CD4-positive, alpha-beta memory T cell (primary cell): ENCODE measurements at regions not wholly inside any gene's neighbourhood (a gene's known extent, or its start where the extent isn't known, plus 50 kb on each side); places are given as distances from the start of the nearest gene placed in this dataset.
A peak's percentile ranks its signal among the peaks of the same experiment; 100 is the strongest.

Experiments used
- CTCF ChIA-PET: fragments of 350-600 bp; sonication (Branson Sonifier 250); formaldehyde crosslinking; loops from one replicate; lab custom pipeline; 2021; ENCODE audit warnings: inconsistent platforms; ENCODE audit not compliant: partially characterized antibody; lab: Charles Lee
- POLR2A ChIA-PET: fragments of 350-600 bp; sonication (Branson Sonifier 250); formaldehyde crosslinking; loops from one replicate; lab custom pipeline; 2021; ENCODE audit not compliant: partially characterized antibody; lab: Charles Lee
- DNase-seq, 5 donors: peaks; one replicate each; pipeline versions ENCODE4 v3.0.0 to v3.0.0-alpha.2; 2020 to 2022; ENCODE audit warnings: mixed read lengths in 1 of 5
- H3K27ac ChIP-seq: one replicate; pipeline ENCODE4 v1.7.0; 2013; ENCODE audit warnings: low read depth, low read length
- H3K27me3 ChIP-seq: 2 replicates; pipeline ENCODE4 v1.7.0; 2013; ENCODE audit warnings: mild to moderate bottlenecking, low read length, moderate library complexity; ENCODE audit not compliant: insufficient read depth
- H3K36me3 ChIP-seq: 2 replicates; pipeline ENCODE4 v1.7.0; 2013; ENCODE audit warnings: mild to moderate bottlenecking, low read length, moderate library complexity; ENCODE audit not compliant: insufficient read depth
- H3K4me1 ChIP-seq: 2 replicates; pipeline ENCODE4 v1.7.0; 2013; ENCODE audit warnings: mild to moderate bottlenecking, low read length, moderate library complexity; ENCODE audit not compliant: insufficient read depth
- H3K4me3 ChIP-seq, 2 donors: one replicate each; pipeline ENCODE4 v1.7.0; 2013; ENCODE audit warnings: low read length in 2 of 2, mild to moderate bottlenecking in 1 of 2
- H3K9me3 ChIP-seq, 2 donors: one replicate each; pipeline ENCODE4 v1.7.0; 2013; ENCODE audit warnings: low read length in 2 of 2, control low read depth in 1 of 2; ENCODE audit not compliant: control insufficient read depth in 1 of 2
- H3K27ac Mint-ChIP-seq, 7 donors: one replicate each; pipeline ENCODE4 v1.8.0; 2020 to 2021; ENCODE audit warnings: mixed read lengths in 7 of 7, mild to moderate bottlenecking in 6 of 7, inconsistent platforms in 3 of 7, moderate library complexity in 3 of 7
- H3K27me3 Mint-ChIP-seq, 2 donors: one replicate each; pipeline ENCODE4 v1.8.0; 2020 to 2021; ENCODE audit warnings: mixed read lengths in 2 of 2
- H3K36me3 Mint-ChIP-seq, 2 donors: one replicate each; pipeline ENCODE4 v1.8.0; 2020 to 2021; ENCODE audit warnings: mixed read lengths in 2 of 2, inconsistent platforms in 1 of 2, mild to moderate bottlenecking in 1 of 2
- H3K4me1 Mint-ChIP-seq, 4 donors: one replicate each; pipeline ENCODE4 v1.8.0; 2020 to 2021; ENCODE audit warnings: mixed read lengths in 4 of 4, mild to moderate bottlenecking in 1 of 4
- H3K4me3 Mint-ChIP-seq, 8 donors: one replicate each; pipeline ENCODE4 v1.8.0; 2020 to 2021; ENCODE audit warnings: mixed read lengths in 8 of 8, mild to moderate bottlenecking in 7 of 8, moderate library complexity in 6 of 8, inconsistent platforms in 3 of 8
- H3K9me3 Mint-ChIP-seq, 8 donors: one replicate each; pipeline ENCODE4 v1.8.0; 2020 to 2021; ENCODE audit warnings: mixed read lengths in 8 of 8, mild to moderate bottlenecking in 5 of 8, inconsistent platforms in 3 of 8, moderate library complexity in 1 of 8
- intact Hi-C: fragments of 100-400 bp; cut with micrococcal nuclease; formaldehyde crosslinking; loops from one replicate; pipeline ENCODE4 v1.15.1; 2023

- Histone ChIP-seq H3K4me1 (no peaks in the 10 kb centered on the region), H3K36me3 (no peaks in the 10 kb centered on the region), H3K9me3 (no peaks in the 10 kb centered on the region), H3K4me3 (no peak overlapping the region), H3K27me3 (no peaks in the 10 kb centered on the region), H3K27ac (no peak overlapping the region)
- Mint-ChIP-seq H3K4me3 (no peak overlapping the region), H3K27me3 (no peaks in the 10 kb centered on the region), H3K9me3 (no peaks in the 10 kb centered on the region), H3K4me1 (no peaks in the 10 kb centered on the region), H3K27ac (no peak overlapping the region), H3K36me3 (no peaks in the 10 kb centered on the region)
- intact Hi-C loops: no loop called here
- POLR2A ChIA-PET: no interaction called here
- no peak for DNase-seq
- CTCF ChIA-PET: no interaction called here
Measured at GRCh38 chr12:93176165-93176564, 201.6 kb upstream of the NUDT4 start.

GRCh38 chr12:93176610-93177126 lies 201.1 kb upstream of the NUDT4 start:
- H3K36me3 ChIP-seq: no peaks in the 10 kb centered on the region
- no peak overlapping the region for H3K4me3 ChIP-seq
- CTCF ChIA-PET: no interaction called here
- Mint-ChIP-seq H3K36me3 (no peaks in the 10 kb centered on the region), H3K4me3 (no peak overlapping the region), H3K9me3 (no peaks in the 10 kb centered on the region), H3K4me1 (no peaks in the 10 kb centered on the region), H3K27me3 (peaks cover 0 to 2% of the 10 kb centered on the region in 2 donors), H3K27ac (no peak overlapping the region)
- intact Hi-C loops: no loop called here
- DNase-seq: no peak
- no peak overlapping the region for H3K27ac ChIP-seq
- no peaks in the 10 kb centered on the region for H3K27me3 ChIP-seq
- POLR2A ChIA-PET: no interaction called here
- H3K4me1 ChIP-seq: no peaks in the 10 kb centered on the region
- H3K9me3 ChIP-seq: no peaks in the 10 kb centered on the region

GRCh38 chr12:93177208-93178153 lies 200.2 kb upstream of the NUDT4 start:
- H3K27me3 ChIP-seq: no peaks in the 10 kb centered on the region

GRCh38 chr12:93178154-93178878 lies 199.4 kb upstream of the NUDT4 start:
- Mint-ChIP-seq H3K9me3 (peaks cover 0 to under 1% (median 0%) of the 10 kb centered on the region in 8 donors), H3K4me3 (no peak overlapping the region), H3K27ac (no peak overlapping the region), H3K27me3 (peaks cover under 1 to 2% of the 10 kb centered on the region in 2 donors), H3K4me1 (no peaks in the 10 kb centered on the region), H3K36me3 (no peaks in the 10 kb centered on the region)
- Histone ChIP-seq H3K4me1 (no peaks in the 10 kb centered on the region), H3K36me3 (no peaks in the 10 kb centered on the region), H3K9me3 (no peaks in the 10 kb centered on the region), H3K27ac (no peak overlapping the region), H3K4me3 (no peak overlapping the region), H3K27me3 (no peaks in the 10 kb centered on the region)
- intact Hi-C loops: no loop called here
- POLR2A ChIA-PET: no interaction called here
- DNase-seq: no peak
- CTCF ChIA-PET: interaction anchor here (0.6 kb wide), 1 partner anchor 15 kb away, joined by 3 read pairs; no protein-coding TSS in a partner anchor

More at GRCh38 chr12:93177208-93178153, 200.2 kb upstream of the NUDT4 start:
- no peak overlapping the region for H3K4me3 Mint-ChIP-seq
- no peak overlapping the region for H3K4me3 ChIP-seq
- intact Hi-C loops: no loop called here
- H3K4me1 ChIP-seq: no peaks in the 10 kb centered on the region
- no peak overlapping the region for H3K27ac ChIP-seq
- H3K9me3 ChIP-seq: no peaks in the 10 kb centered on the region
- H3K9me3 Mint-ChIP-seq: no peaks in the 10 kb centered on the region
- CTCF ChIA-PET: interaction anchor here (0.6 kb wide), 1 partner anchor 14 kb away, joined by 3 read pairs; no protein-coding TSS in a partner anchor
- H3K4me1 Mint-ChIP-seq: no peaks in the 10 kb centered on the region
- no peaks in the 10 kb centered on the region for H3K36me3 Mint-ChIP-seq
- H3K36me3 ChIP-seq: no peaks in the 10 kb centered on the region
- peaks cover 0 to 2% of the 10 kb centered on the region in 2 donors for H3K27me3 Mint-ChIP-seq
- POLR2A ChIA-PET: no interaction called here
- H3K27ac Mint-ChIP-seq: peak overlapping the region in 1 of 7 donors; percentile 28
- DNase-seq: no peak

GRCh38 chr12:93179792-93180191 lies 197.9 kb upstream of the NUDT4 start:
- intact Hi-C loops: no loop called here
- no peaks in the 10 kb centered on the region for H3K36me3 ChIP-seq
- DNase-seq: no peak
- H3K27me3 Mint-ChIP-seq: peaks cover 1 to 2% of the 10 kb centered on the region in 2 donors
- ChIA-PET POLR2A (no interaction called here), CTCF (no interaction called here)
- peaks cover 3 to 10% (median 7%) of the 10 kb centered on the region in 4 donors for H3K4me1 Mint-ChIP-seq
- H3K4me3 ChIP-seq: no peak overlapping the region
- H3K9me3 Mint-ChIP-seq: peaks cover 0 to 2% (median 0%) of the 10 kb centered on the region in 8 donors
- H3K27ac ChIP-seq: no peak overlapping the region
- no peaks in the 10 kb centered on the region for H3K27me3 ChIP-seq
- no peak overlapping the region for H3K27ac Mint-ChIP-seq
- no peak overlapping the region for H3K4me3 Mint-ChIP-seq
- no peaks in the 10 kb centered on the region for H3K36me3 Mint-ChIP-seq
- peaks cover 7% of the 10 kb centered on the region for H3K4me1 ChIP-seq
- no peaks in the 10 kb centered on the region for H3K9me3 ChIP-seq

GRCh38 chr12:93180566-93180965 lies 197.2 kb upstream of the NUDT4 start:
- peaks cover 3 to 10% (median 9%) of the 10 kb centered on the region in 4 donors for H3K4me1 Mint-ChIP-seq
- H3K27ac ChIP-seq: no peak overlapping the region
- intact Hi-C loops: no loop called here
- H3K36me3 ChIP-seq: no peaks in the 10 kb centered on the region
- no peaks in the 10 kb centered on the region for H3K27me3 ChIP-seq
- H3K4me3 Mint-ChIP-seq: no peak overlapping the region
- H3K27ac Mint-ChIP-seq: no peak overlapping the region
- H3K9me3 ChIP-seq: no peaks in the 10 kb centered on the region
- peaks cover 9% of the 10 kb centered on the region for H3K4me1 ChIP-seq
- DNase-seq: no peak
- no peaks in the 10 kb centered on the region for H3K36me3 Mint-ChIP-seq
- ChIA-PET CTCF (no interaction called here), POLR2A (no interaction called here)
- H3K4me3 ChIP-seq: no peak overlapping the region
- peaks cover 1 to 2% of the 10 kb centered on the region in 2 donors for H3K27me3 Mint-ChIP-seq
- peaks cover 0 to 2% (median 0%) of the 10 kb centered on the region in 8 donors for H3K9me3 Mint-ChIP-seq

- no peak overlapping the region for H3K27ac ChIP-seq
- Mint-ChIP-seq H3K4me1 (peaks cover 3 to 10% (median 9%) of the 10 kb centered on the region in 4 donors), H3K4me3 (no peak overlapping the region), H3K9me3 (peaks cover 0 to 2% (median 0%) of the 10 kb centered on the region in 8 donors), H3K27me3 (peaks cover 1 to 2% of the 10 kb centered on the region in 2 donors), H3K27ac (no peak overlapping the region), H3K36me3 (no peaks in the 10 kb centered on the region)
- CTCF ChIA-PET: interaction anchor here (0.8 kb wide), 1 partner anchor 11 kb away, joined by 3 read pairs; no protein-coding TSS in a partner anchor
- intact Hi-C loops: no loop called here
- H3K27me3 ChIP-seq: no peaks in the 10 kb centered on the region
- DNase-seq: no peak
- H3K9me3 ChIP-seq: no peaks in the 10 kb centered on the region
- POLR2A ChIA-PET: no interaction called here
- no peak overlapping the region for H3K4me3 ChIP-seq
- peaks cover 9% of the 10 kb centered on the region for H3K4me1 ChIP-seq
- H3K36me3 ChIP-seq: no peaks in the 10 kb centered on the region
Measured at GRCh38 chr12:93181409-93181965, 196.2 kb upstream of the NUDT4 start.
